Transverse colon (tissue), 4 donors: ENCODE measurements at regions not wholly inside any gene's neighbourhood (a gene's known extent, or its start where the extent isn't known, plus 50 kb on each side); places are given as distances from the start of the nearest gene placed in this dataset.

Experiments
- DNase-seq: peaks from one replicate; pipeline ENCODE4 v3.0.0-alpha.2; 2019
- H3K27ac ChIP-seq, 4 donors: fragments of 200-600 bp; sonication (generic); 2 replicates each; pipeline ENCODE4 v1.5.1; 2016 to 2018; ENCODE audit warnings: inconsistent platforms in 4 of 4
- H3K27me3 ChIP-seq: fragments of 200-600 bp; sonication (generic); 2 replicates; pipeline ENCODE4 v1.5.1; 2017; ENCODE audit warnings: inconsistent platforms
- H3K36me3 ChIP-seq, 4 donors: fragments of 200-600 bp; sonication (generic); 2 replicates each; pipeline ENCODE4 v1.5.1; 2017 to 2019; ENCODE audit warnings: inconsistent platforms in 4 of 4
- H3K4me1 ChIP-seq, 4 donors: fragments of 200-600 bp; sonication (generic); 2 replicates each; pipeline ENCODE4 v1.5.1; 2017 to 2020; ENCODE audit warnings: inconsistent platforms in 4 of 4
- H3K4me3 ChIP-seq, 4 donors: fragments of 200-600 bp; sonication (generic); 1 replicate in 1 of 4; 2 replicates in 3 of 4; pipeline versions ENCODE4 v1.5.1 to v1.6.1; 2017 to 2019; ENCODE audit warnings: inconsistent platforms in 4 of 4
- H3K9me3 ChIP-seq, 2 donors: fragments of 200-600 bp; sonication (generic); 2 replicates each; pipeline ENCODE4 v1.5.1; 2017 to 2019; ENCODE audit warnings: inconsistent platforms in 2 of 2
- EP300 ChIP-seq: sonication (generic); formaldehyde crosslinking; IDR thresholded peaks from one replicate; pipeline ENCODE4 v1.6.1; 2017; ENCODE audit warnings: antibody characterized with exemption, low read depth
- POLR2A ChIP-seq: fragments of 450-650 bp; IDR thresholded peaks from one replicate; pipeline ENCODE4 v1.6.1; 2016; ENCODE audit warnings: antibody characterized with exemption, mild to moderate bottlenecking, moderate library complexity
- POLR2AphosphoS5 ChIP-seq, 3 donors: sonication (generic); formaldehyde crosslinking; IDR thresholded peaks; one replicate each; pipeline ENCODE4 v1.6.1; 2016; ENCODE audit warnings: antibody characterized with exemption in 3 of 3
- WGBS, 2 donors: methylation state at CpG; one replicate each; pipeline ENCODE4 v1.1.5; 2018; ENCODE audit warnings: low coverage in 1 of 2; 5-methylcytosine and 5-hydroxymethylcytosine counted together
- in situ Hi-C, 4 donors: fragments of 200-750 bp; cut with MboI; loops; one replicate each; pipeline versions ENCODE4 v1.15.0 to v1.15.1; 2017; ENCODE audit warnings: low sequenced_read_pairs in 3 of 4, low pct_ligation_motif_present in 1 of 4, low pct_unique_long_range_greater_than_20kb in 1 of 4
- intact Hi-C: fragments of 100-400 bp; cut with DNase I; formaldehyde crosslinking; loops from one replicate; pipeline ENCODE4 v1.15.1; 2023; ENCODE audit warnings: low total_unique reads
- TF ChIP-seq, protein P1 (sequence below), 5 experiments: fragments of 200-600 bp in 3 of 5; fragments of 450-650 bp in 2 of 5; sonication (generic) in 3 of 5; IDR thresholded peaks; 1 replicate in 2 of 5; 2 replicates in 3 of 5; pipeline ENCODE4 v1.5.1; 2016 to 2017; ENCODE audit warnings: antibody characterized with exemption in 5 of 5, inconsistent platforms in 3 of 5, mild to moderate bottlenecking in 2 of 5, moderate library complexity in 1 of 5

DNA sequence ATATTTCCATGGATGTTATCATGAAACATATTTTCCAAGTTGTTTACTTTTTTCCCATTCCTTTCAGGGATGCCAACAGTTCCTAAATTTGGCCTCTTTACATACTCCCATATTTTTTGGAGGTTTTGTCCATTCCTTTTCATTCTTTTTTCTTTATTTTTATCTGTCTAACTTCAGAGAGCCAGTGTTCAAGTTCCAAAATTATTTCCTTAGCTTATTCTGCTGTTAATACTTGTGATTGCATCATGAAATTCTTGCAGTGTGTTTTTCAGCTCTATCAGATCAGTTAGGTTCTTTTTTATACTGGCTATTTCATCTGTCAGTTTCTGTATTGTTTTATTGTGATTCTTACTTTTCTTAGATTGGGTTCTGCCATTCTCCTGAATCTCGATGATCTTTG is 89.9 kb upstream of the TCF21 start:
- Histone ChIP-seq H3K4me3 (no peak overlapping the region), H3K27me3 (no peaks in the 10 kb centered on the region), H3K9me3 (peaks cover 0 to 3% of the 10 kb centered on the region in 2 donors), H3K4me1 (no peaks in the 10 kb centered on the region), H3K36me3 (no peaks in the 10 kb centered on the region), H3K27ac (no peak overlapping the region)
- no peak for TF ChIP-seq POLR2AphosphoS5 (IDR thresholded peaks at IDR 0.05)
- TF ChIP-seq EP300: no peak
- TF ChIP-seq, protein P1, sequence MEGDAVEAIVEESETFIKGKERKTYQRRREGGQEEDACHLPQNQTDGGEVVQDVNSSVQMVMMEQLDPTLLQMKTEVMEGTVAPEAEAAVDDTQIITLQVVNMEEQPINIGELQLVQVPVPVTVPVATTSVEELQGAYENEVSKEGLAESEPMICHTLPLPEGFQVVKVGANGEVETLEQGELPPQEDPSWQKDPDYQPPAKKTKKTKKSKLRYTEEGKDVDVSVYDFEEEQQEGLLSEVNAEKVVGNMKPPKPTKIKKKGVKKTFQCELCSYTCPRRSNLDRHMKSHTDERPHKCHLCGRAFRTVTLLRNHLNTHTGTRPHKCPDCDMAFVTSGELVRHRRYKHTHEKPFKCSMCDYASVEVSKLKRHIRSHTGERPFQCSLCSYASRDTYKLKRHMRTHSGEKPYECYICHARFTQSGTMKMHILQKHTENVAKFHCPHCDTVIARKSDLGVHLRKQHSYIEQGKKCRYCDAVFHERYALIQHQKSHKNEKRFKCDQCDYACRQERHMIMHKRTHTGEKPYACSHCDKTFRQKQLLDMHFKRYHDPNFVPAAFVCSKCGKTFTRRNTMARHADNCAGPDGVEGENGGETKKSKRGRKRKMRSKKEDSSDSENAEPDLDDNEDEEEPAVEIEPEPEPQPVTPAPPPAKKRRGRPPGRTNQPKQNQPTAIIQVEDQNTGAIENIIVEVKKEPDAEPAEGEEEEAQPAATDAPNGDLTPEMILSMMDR (IDR thresholded peaks at IDR 0.05): no peak
- TF ChIP-seq POLR2A: no peak
- in situ Hi-C loops: no loop called here
- intact Hi-C loops: no loop called here
- DNase-seq: no peak
- whole genome bisulfite sequencing, 2 donors: 75 to 78% methylated on average over 1 of the region's 1 CpG

DNA sequence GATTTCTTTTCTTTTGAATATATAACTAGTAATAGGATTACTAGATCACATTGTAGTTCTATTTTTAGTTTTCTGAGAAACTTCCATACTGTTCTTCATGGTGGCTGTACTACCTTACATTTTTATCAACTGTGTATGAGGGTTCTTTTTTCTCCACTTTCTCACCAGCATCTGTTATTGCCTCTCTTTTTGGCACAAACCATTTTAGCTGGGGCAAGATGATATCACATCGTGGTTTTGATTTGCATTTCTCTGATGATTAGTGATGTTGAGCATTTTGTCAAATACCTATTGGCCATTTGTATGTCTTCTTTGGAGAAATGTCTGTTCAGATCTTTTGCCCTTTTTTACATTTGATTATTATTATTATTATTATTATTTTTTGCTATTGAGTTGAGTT is 86.1 kb upstream of the TCF21 start:
- TF ChIP-seq, protein P1 (IDR thresholded peaks at IDR 0.05): no peak
- TF ChIP-seq EP300 (no peak), POLR2A (no peak), POLR2AphosphoS5 (IDR thresholded peaks at IDR 0.05) (no peak)
- H3K27me3 ChIP-seq: no peaks in the 10 kb centered on the region
- no peak overlapping the region for H3K4me3 ChIP-seq
- H3K9me3 ChIP-seq: peaks cover 0 to 3% of the 10 kb centered on the region in 2 donors
- H3K4me1 ChIP-seq: no peaks in the 10 kb centered on the region
- 88% methylated on average over 1 of the region's 1 CpG; no CpG with 5 or more reads in 1 of the 2 donors for WGBS, 2 donors
- H3K27ac ChIP-seq: no peak overlapping the region
- in situ Hi-C loops: no loop called here
- no peak for DNase-seq
- intact Hi-C loops: no loop called here
- no peaks in the 10 kb centered on the region for H3K36me3 ChIP-seq

DNA sequence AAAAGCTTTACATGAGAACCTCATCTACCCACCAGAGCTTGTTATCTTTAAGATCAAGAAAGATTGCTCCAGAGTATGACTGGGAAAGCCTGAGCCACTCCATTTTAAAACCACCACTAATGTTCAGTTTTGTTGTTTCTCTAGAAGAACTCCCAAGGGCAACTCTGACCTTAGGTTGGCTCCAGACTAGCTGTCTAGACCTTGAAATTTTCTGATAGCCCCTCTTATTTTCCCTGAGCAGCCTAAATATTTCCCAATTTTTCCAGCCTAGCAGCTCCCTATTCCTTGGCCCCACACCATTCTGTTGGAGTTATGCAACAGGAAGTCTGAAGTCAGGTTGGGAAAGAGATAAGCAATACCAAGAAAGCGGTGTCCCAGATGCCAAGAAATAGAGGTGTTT is 84.6 kb upstream of the TCF21 start:
- no peak overlapping the region for H3K4me3 ChIP-seq
- no peaks in the 10 kb centered on the region for H3K4me1 ChIP-seq
- no peak overlapping the region for H3K27ac ChIP-seq
- no peaks in the 10 kb centered on the region for H3K27me3 ChIP-seq
- in situ Hi-C loops (no loop called here), intact Hi-C loops (no loop called here)
- WGBS, 2 donors: 84 to 92% methylated on average over 1 of the region's 1 CpG
- no peak for TF ChIP-seq POLR2A
- TF ChIP-seq, protein P1 (IDR thresholded peaks at IDR 0.05): no peak
- no peak for TF ChIP-seq EP300
- no peak for TF ChIP-seq POLR2AphosphoS5 (IDR thresholded peaks at IDR 0.05)
- DNase-seq: no peak
- no peaks in the 10 kb centered on the region for H3K9me3 ChIP-seq
- no peaks in the 10 kb centered on the region for H3K36me3 ChIP-seq

DNA sequence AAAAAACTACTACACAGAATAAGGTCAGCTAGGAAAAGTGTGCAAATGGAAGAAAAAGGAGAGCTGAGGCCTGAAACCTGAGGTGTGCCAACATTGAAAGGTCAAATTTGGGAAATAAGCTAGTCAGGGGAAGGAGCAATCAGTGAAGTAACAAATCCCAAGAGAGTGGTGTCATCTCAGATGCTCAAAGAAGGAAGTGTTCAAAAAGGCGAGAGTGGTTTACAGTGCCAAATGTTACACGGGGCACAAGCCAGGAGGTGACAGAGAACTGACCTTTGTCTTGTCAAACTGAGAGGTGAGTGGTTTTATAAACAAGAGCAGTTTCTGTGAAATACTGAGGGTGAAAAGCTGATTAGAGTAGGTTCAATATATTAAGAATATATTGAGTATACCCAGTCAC is 83.0 kb upstream of the TCF21 start:
- DNase-seq: no peak
- no peak overlapping the region for H3K27ac ChIP-seq
- in situ Hi-C loops (no loop called here), intact Hi-C loops (no loop called here)
- H3K9me3 ChIP-seq: no peaks in the 10 kb centered on the region
- H3K27me3 ChIP-seq: no peaks in the 10 kb centered on the region
- WGBS, 2 donors: 30 to 63% methylated on average over 2 of the region's 2 CpGs
- H3K4me3 ChIP-seq: no peak overlapping the region
- TF ChIP-seq EP300 (no peak), POLR2AphosphoS5 (IDR thresholded peaks at IDR 0.05) (no peak), POLR2A (no peak)
- TF ChIP-seq, protein P1 (IDR thresholded peaks at IDR 0.05): no peak
- H3K36me3 ChIP-seq: no peaks in the 10 kb centered on the region
- no peaks in the 10 kb centered on the region for H3K4me1 ChIP-seq
